HepG2 (cell line): ENCODE measurements at regions not wholly inside any gene's neighbourhood (a gene's known extent, or its start where the extent isn't known, plus 50 kb on each side); places are given as distances from the start of the nearest gene placed in this dataset.

Source experiments
- ATAC-seq: fragments of 200-7000 bp; cut with Tn5 transposase; 3 replicates; pipeline ENCODE4 v1.9.1; 2020; ENCODE audit warnings: mild to moderate bottlenecking, moderate library complexity
- BruUV-seq: library from RNA; stranded (reverse); fragments of 400-500 nt; replicated peaks from 2 replicates; lab custom pipeline; 2021; lab: Mats Ljungman, UMichigan
- CTCF ChIA-PET: fragments of 300-600 bp; formaldehyde crosslinking; extraction: SDS; loops from one replicate; lab custom pipeline; 2021; ENCODE audit warnings: low total read pairs, inconsistent platforms, low intra/inter-chr PET ratio; lab: Yijun Ruan, JAX
- POLR2A ChIA-PET: fragments of 350-600 bp; sonication (Branson Sonifier 250); formaldehyde crosslinking; loops from one replicate; lab custom pipeline; 2020; ENCODE audit warnings: antibody characterized with exemption, inconsistent platforms; lab: Yijun Ruan, JAX
- DNase-seq: peaks from one replicate; pipeline ENCODE4 v3.0.0-alpha.2; 2015; ENCODE audit warnings: low spot score
- FAIRE-seq: peaks from 3 replicates; lab custom pipeline; 2011; peaks lifted over from hg19 to GRCh38; lab: Jason Lieb, UNC
- H2AFZ ChIP-seq: one replicate; pipeline ENCODE4 v1.6.1; 2011; ENCODE audit warnings: low read length, inconsistent platforms
- H3K27ac ChIP-seq: fragments of 300-600 bp; 3 replicates; pipeline ENCODE4 v1.8.0; 2011; ENCODE audit warnings: mixed run types, mild to moderate bottlenecking, mixed read lengths, low read length, inconsistent platforms; ENCODE audit not compliant: insufficient read depth; ENCODE audit errors: extremely low read length
- H3K27me3 ChIP-seq, 2 experiments: fragments of 200-600 bp in 1 of 2; 2 replicates in 1 of 2; 3 replicates in 1 of 2; pipeline versions ENCODE4 v1.6.0 to v1.8.0; 2011; ENCODE audit warnings: low read length in 2 of 2, mild to moderate bottlenecking in 2 of 2, moderate library complexity in 2 of 2, inconsistent platforms in 1 of 2; ENCODE audit not compliant: insufficient read depth in 2 of 2, control insufficient read depth in 1 of 2
- H3K36me3 ChIP-seq, 2 experiments: fragments of 200-600 bp in 1 of 2; replicated peaks in 1 of 2; 2 replicates in 1 of 2; 3 replicates in 1 of 2; pipeline versions ENCODE4 v1.5.1 to v1.8.0; 2011; ENCODE audit warnings: low read length in 2 of 2, inconsistent platforms in 1 of 2; ENCODE audit not compliant: insufficient read depth in 2 of 2, control insufficient read depth in 1 of 2
- H3K4me1 ChIP-seq: 2 replicates; pipeline ENCODE4 v1.5.1; 2012; ENCODE audit warnings: low read length, inconsistent platforms; ENCODE audit not compliant: insufficient read depth
- H3K4me2 ChIP-seq: 2 replicates; pipeline ENCODE4 v1.6.0; 2011; ENCODE audit warnings: low read depth, low read length, inconsistent platforms
- H3K4me3 ChIP-seq, 3 experiments: fragments of 200-600 bp in 1 of 3; sonication (generic), shearing (Covaris generic) in 1 of 3; replicated peaks in 1 of 3; 2 replicates each; pipeline ENCODE4 v1.5.1; 2011 to 2016; ENCODE audit warnings: low read length in 3 of 3, inconsistent platforms in 2 of 3, low read depth in 2 of 3, mild to moderate bottlenecking in 2 of 3, control low read depth in 1 of 3, mixed read lengths in 1 of 3; ENCODE audit not compliant: insufficient read depth in 1 of 3
- H3K79me2 ChIP-seq: one replicate; pipeline ENCODE4 v1.6.1; 2011; ENCODE audit warnings: low read length, inconsistent platforms; ENCODE audit not compliant: insufficient read depth
- H3K9ac ChIP-seq: 2 replicates; pipeline ENCODE4 v1.6.0; 2011; ENCODE audit warnings: mild to moderate bottlenecking, low read depth, low read length, inconsistent platforms; ENCODE audit not compliant: insufficient read depth
- H3K9me3 ChIP-seq: 2 replicates; pipeline ENCODE4 v1.5.1; 2012; ENCODE audit warnings: mild to moderate bottlenecking, low read length
- H4K20me1 ChIP-seq: 2 replicates; pipeline ENCODE4 v1.6.0; 2011; ENCODE audit warnings: inconsistent platforms, mild to moderate bottlenecking, low read length, moderate library complexity; ENCODE audit not compliant: insufficient read depth
- ARID2 ChIP-seq: sonication (generic); formaldehyde crosslinking; IDR thresholded peaks from 2 replicates; pipeline ENCODE4 v1.8.1; 2022; ENCODE audit warnings: mild to moderate bottlenecking, missing genetic modification reagents, borderline replicate concordance
- BCL3 ChIP-seq: sonication (generic); formaldehyde crosslinking; IDR thresholded peaks from 2 replicates; pipeline ENCODE4 v1.5.1; 2020; ENCODE audit warnings: mild to moderate bottlenecking, missing genetic modification reagents, moderate library complexity
- REXO4 ChIP-seq: sonication (generic); formaldehyde crosslinking; IDR thresholded peaks from 2 replicates; pipeline ENCODE4 v1.8.0; 2022; ENCODE audit warnings: missing genetic modification reagents, mild to moderate bottlenecking, borderline replicate concordance
- TP53 ChIP-seq: sonication (generic); formaldehyde crosslinking; conservative IDR thresholded peaks from 2 replicates; pipeline ENCODE4 v1.4.0; 2020; ENCODE audit warnings: missing genetic modification reagents
- ZNF225 ChIP-seq: sonication (generic); formaldehyde crosslinking; IDR thresholded peaks from 2 replicates; pipeline ENCODE4 v1.4.0; 2020; ENCODE audit warnings: mild to moderate bottlenecking, missing genetic modification reagents
- ZNF407 ChIP-seq: sonication (generic); formaldehyde crosslinking; IDR thresholded peaks from one replicate; pipeline ENCODE4 v1.5.1; 2020; ENCODE audit warnings: mild to moderate bottlenecking, missing genetic modification reagents; ENCODE audit errors: not compliant biosample characterization
- ZNF580 ChIP-seq: IDR thresholded peaks from 2 replicates; pipeline ENCODE4 v1.6.1; 2016; ENCODE audit warnings: low read depth, borderline replicate concordance
- WGBS: methylation state at CpG from one replicate; pipeline ENCODE4 v1.1.6; 2017; ENCODE audit warnings: low lambda C conversion rate; 5-methylcytosine and 5-hydroxymethylcytosine counted together
- in situ Hi-C: cut with HindIII; loops from 2 replicates; pipeline ENCODE4 v1.10.0; 2017; ENCODE audit warnings: low pct_unique_long_range_greater_than_20kb; ENCODE audit not compliant: extremely low pct_ligation_motif_present
- intact Hi-C: fragments of 100-400 bp; cut with micrococcal nuclease; formaldehyde crosslinking; loops from one replicate; pipeline ENCODE4 v1.10.0; 2022; ENCODE audit not compliant: unreplicated experiment

- intact Hi-C loops: no loop called here
- FAIRE-seq (no peak), ATAC-seq (no peak), DNase-seq (no peak)
- no TSS peak for BruUV-seq
- Histone ChIP-seq H3K9ac (no peak overlapping the region), H3K9me3 (peaks cover 26% of the 10 kb centered on the region), H4K20me1 (no peaks in the 10 kb centered on the region), H3K36me3 (no peaks in the 10 kb centered on the region), H3K4me1 (no peaks in the 10 kb centered on the region), H3K27me3 (no peaks in the 10 kb centered on the region), H3K4me2 (no peak overlapping the region), H3K27ac (no peak overlapping the region), H3K4me3 (no peak overlapping the region), H3K79me2 (no peaks in the 10 kb centered on the region), H2AFZ (no peak overlapping the region)
- ChIA-PET CTCF (no interaction called here), POLR2A (no interaction called here)
- in situ Hi-C loops: no loop called here
- 0% methylated on average over 1 of the region's 1 CpG for WGBS
- TF ChIP-seq REXO4 (CRISPR knock-in tag) (no peak), TP53 (CRISPR knock-in tag) (no peak), ZNF225 (CRISPR knock-in tag) (no peak), ZNF580 (CRISPR knock-in tag) (no peak), ARID2 (CRISPR knock-in tag) (no peak), ZNF407 (CRISPR knock-in tag) (no peak), BCL3 (CRISPR knock-in tag) (no peak)
These were observed 1041.1 kb upstream of the CDH6 start for GRCh38 chr5:30152431-30152830.
